Spleen (tissue), 7 donors: ENCODE measurements at regions not wholly inside any gene's neighbourhood (a gene's known extent, or its start where the extent isn't known, plus 50 kb on each side); places are given as distances from the start of the nearest gene placed in this dataset.

Source experiments
- POLR2A ChIP-seq, 3 donors: fragments of 450-650 bp; IDR thresholded peaks; one replicate each; pipeline ENCODE4 v1.5.1; 2017; ENCODE audit warnings: antibody characterized with exemption in 3 of 3, mild to moderate bottlenecking in 1 of 3
- POLR2AphosphoS5 ChIP-seq, 3 donors: sonication (generic); formaldehyde crosslinking; IDR thresholded peaks; one replicate each; pipeline ENCODE4 v1.5.1; 2017; ENCODE audit warnings: antibody characterized with exemption in 3 of 3
- TF ChIP-seq, protein P1 (sequence below), 11 experiments: fragments of 200-600 bp in 7 of 11; fragments of 450-650 bp in 4 of 11; sonication (generic) in 4 of 11; IDR thresholded peaks in 8 of 11; conservative IDR thresholded peaks in 3 of 11; 1 replicate in 7 of 11; 2 replicates in 4 of 11; pipeline versions ENCODE4 v1.4.0 to v1.8.0; 2016 to 2021; ENCODE audit warnings: antibody characterized with exemption in 11 of 11, inconsistent platforms in 4 of 11, mild to moderate bottlenecking in 1 of 11
- donor health status: DM: no; HTN: no; CAD: no; lungs with moderate emphysema.
- donor health status: DM: no; HTN: no; CAD: no.
- donor health status: DM: no; HTN: no; CAD: no.

DNA sequence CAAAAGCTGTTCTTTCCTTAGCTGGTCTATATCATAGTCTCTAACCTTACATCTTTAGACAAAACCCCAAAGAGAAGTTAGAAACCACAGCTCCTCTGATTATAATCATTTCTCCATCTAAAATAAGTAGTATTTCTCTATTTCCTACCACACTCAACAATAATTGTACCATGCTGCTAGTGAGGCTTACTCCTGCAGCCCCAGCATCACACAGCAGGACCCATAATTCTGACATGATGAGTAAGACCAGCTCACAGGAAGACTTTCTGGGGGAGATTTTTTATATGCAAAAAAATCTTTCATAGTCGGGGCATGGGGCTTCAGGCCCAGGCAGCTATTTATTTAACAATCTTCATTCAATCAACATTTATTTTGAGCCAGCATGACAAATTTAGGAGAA is 441.6 kb downstream of the DYNC2H1 start:
- no peak for TF ChIP-seq POLR2A (IDR thresholded peaks at IDR 0.05)
- TF ChIP-seq, protein P1, sequence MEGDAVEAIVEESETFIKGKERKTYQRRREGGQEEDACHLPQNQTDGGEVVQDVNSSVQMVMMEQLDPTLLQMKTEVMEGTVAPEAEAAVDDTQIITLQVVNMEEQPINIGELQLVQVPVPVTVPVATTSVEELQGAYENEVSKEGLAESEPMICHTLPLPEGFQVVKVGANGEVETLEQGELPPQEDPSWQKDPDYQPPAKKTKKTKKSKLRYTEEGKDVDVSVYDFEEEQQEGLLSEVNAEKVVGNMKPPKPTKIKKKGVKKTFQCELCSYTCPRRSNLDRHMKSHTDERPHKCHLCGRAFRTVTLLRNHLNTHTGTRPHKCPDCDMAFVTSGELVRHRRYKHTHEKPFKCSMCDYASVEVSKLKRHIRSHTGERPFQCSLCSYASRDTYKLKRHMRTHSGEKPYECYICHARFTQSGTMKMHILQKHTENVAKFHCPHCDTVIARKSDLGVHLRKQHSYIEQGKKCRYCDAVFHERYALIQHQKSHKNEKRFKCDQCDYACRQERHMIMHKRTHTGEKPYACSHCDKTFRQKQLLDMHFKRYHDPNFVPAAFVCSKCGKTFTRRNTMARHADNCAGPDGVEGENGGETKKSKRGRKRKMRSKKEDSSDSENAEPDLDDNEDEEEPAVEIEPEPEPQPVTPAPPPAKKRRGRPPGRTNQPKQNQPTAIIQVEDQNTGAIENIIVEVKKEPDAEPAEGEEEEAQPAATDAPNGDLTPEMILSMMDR (IDR thresholded peaks at IDR 0.05 in 8 of 11, conservative IDR thresholded peaks at IDR 0.05 in 3 of 11) = no peak
- TF ChIP-seq POLR2AphosphoS5 (IDR thresholded peaks at IDR 0.05) = no peak
